ENCODE measurements at regions not wholly inside any gene's neighbourhood (a gene's known extent, or its start where the extent isn't known, plus 50 kb on each side); places are given as distances from the start of the nearest gene placed in this dataset.

GRCh38 chr4:147418226-147418625, 62.7 kb upstream of the EDNRA start:
- TF ChIP-seq ZNF274 (IDR thresholded peaks at IDR 0.05; ENCODE audit: low read depth, low read length) (no peak), YY1 (IDR thresholded peaks at IDR 0.05; ENCODE audit: insufficient read depth, insufficient read length) (no peak), SUZ12 (IDR thresholded peaks at IDR 0.05; ENCODE audit: extremely low read depth, insufficient read depth, insufficient read length) (no peak)

Data from NT2/D1 (cell line).